ENCODE measurements at regions not wholly inside any gene's neighbourhood (a gene's known extent, or its start where the extent isn't known, plus 50 kb on each side); places are given as distances from the start of the nearest gene placed in this dataset.

GRCh38 chr5:92086059-92086811, 703.1 kb upstream of the ARRDC3 start:
- no peaks in the 10 kb centered on the region for H3K9me3 ChIP-seq
- no peak for ATAC-seq
- intact Hi-C loops (cut with DNase I): no loop called here
- no peaks in the 10 kb centered on the region for H3K4me1 ChIP-seq
- no peaks in the 10 kb centered on the region for H3K36me3 ChIP-seq
- H3K27ac ChIP-seq: no peak overlapping the region
- DNase-seq: no peak
- no peak overlapping the region for H3K4me3 ChIP-seq
- H3K27me3 ChIP-seq (ENCODE audit: low read depth): no peaks in the 10 kb centered on the region
- no peak for TF ChIP-seq CTCF (IDR thresholded peaks at IDR 0.05)

DNA sequence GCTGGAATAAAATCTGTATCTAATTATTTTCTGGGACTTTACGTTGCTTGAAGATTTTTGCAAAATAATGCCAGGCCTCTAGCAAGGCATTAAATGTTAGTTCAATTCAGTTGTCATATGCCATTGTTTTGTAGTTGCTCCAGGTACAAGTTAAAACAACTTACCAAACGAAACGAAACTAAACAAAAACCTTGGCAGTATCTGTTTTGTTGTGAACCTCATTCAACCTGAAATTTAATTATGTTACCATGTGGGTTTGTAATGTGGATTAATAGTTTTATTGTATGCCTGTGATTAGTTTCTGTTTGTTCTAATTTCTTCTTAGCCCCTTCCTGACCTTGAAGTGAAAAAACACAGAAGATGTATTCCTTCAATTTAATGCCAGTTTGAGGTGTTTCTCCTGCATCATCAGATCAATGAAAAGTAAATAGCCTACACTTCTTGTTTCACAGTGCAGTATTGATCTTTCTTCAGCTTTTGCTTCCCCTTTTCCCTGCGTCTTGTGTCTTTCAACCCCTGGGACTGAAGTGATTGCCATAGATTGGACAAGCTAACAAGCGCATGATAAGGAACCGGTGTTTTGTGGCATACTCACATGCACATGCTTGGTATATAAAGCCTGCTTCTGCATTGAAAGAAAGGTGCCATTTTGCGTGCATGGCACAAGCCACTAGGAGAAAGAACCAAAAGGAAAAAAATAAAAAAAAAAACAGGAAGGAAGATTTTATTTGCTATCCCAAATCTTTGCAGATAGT, 699.0 kb upstream of the ARRDC3 start:
- TF ChIP-seq CTCF (IDR thresholded peaks at IDR 0.05): no peak
- intact Hi-C loops (cut with DNase I): no loop called here
- DNase-seq: no peak

DNA sequence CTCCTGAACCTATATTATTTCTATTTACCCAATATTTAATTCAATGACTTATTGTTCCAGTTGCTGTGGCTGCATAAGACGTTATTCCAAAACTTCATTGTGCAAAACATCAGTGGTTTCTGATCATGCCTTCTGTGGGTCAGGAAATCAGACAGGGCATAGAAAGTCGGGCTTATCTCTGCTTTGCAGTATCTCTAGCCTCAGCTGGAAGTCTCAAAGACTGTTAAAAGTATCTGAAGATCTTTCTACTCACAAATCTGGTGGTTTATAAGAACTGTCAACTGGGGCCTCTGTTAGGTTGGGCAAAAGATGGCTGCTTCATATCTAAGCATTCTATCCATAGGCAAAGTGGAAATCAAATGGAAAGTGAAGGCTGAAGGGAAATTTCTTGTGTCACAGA, 687.7 kb upstream of the ARRDC3 start:
- DNase-seq: no peak
- Histone ChIP-seq H3K36me3 (no peaks in the 10 kb centered on the region), H3K27ac (no peak overlapping the region), H3K4me1 (no peaks in the 10 kb centered on the region), H3K27me3 (ENCODE audit: low read depth) (no peaks in the 10 kb centered on the region), H3K4me3 (no peak overlapping the region), H3K9me3 (no peaks in the 10 kb centered on the region)
- ATAC-seq: no peak
- no peak for TF ChIP-seq CTCF (IDR thresholded peaks at IDR 0.05)
- intact Hi-C loops (cut with DNase I): no loop called here

More for the DNA sequence above, 699.0 kb upstream of the ARRDC3 start:
- Histone ChIP-seq H3K27ac (no peak overlapping the region), H3K4me3 (no peak overlapping the region), H3K27me3 (ENCODE audit: low read depth) (no peaks in the 10 kb centered on the region), H3K9me3 (no peaks in the 10 kb centered on the region), H3K36me3 (no peaks in the 10 kb centered on the region), H3K4me1 (no peaks in the 10 kb centered on the region)
- ATAC-seq: no peak

GRCh38 chr5:92064993-92065392, 681.9 kb upstream of the ARRDC3 start:
- intact Hi-C loops (cut with DNase I): no loop called here
- Histone ChIP-seq H3K36me3 (no peaks in the 10 kb centered on the region), H3K27ac (no peak overlapping the region), H3K4me1 (no peaks in the 10 kb centered on the region), H3K4me3 (no peak overlapping the region), H3K27me3 (ENCODE audit: low read depth) (no peaks in the 10 kb centered on the region), H3K9me3 (no peaks in the 10 kb centered on the region)
- no peak for TF ChIP-seq CTCF (IDR thresholded peaks at IDR 0.05)
- DNase-seq (no peak), ATAC-seq (no peak)

DNA sequence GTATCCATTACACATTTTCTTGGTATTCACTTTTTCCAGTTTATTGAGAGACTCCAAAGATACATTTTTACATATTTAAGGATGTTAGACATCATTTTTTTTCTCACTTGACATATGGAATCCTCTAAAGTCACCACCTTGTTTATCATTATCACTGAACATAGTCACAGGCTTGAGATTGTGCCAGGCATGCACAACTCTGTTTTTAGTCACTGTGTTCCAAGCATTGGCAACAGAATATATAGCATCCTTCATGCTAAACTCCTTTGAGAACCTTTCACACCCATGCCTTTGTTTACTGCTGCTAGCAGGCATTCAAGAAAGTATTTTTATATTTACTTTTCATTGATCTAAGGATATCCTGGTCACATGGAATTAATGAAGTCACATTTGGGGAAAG, 668.6 kb upstream of the ARRDC3 start:
- no peaks in the 10 kb centered on the region for H3K36me3 ChIP-seq
- no peak for DNase-seq
- TF ChIP-seq CTCF (IDR thresholded peaks at IDR 0.05): no peak
- ATAC-seq: no peak
- H3K4me1 ChIP-seq: no peaks in the 10 kb centered on the region
- H3K4me3 ChIP-seq: no peak overlapping the region
- H3K27ac ChIP-seq: no peak overlapping the region
- intact Hi-C loops (cut with DNase I): no loop called here
- no peaks in the 10 kb centered on the region for H3K9me3 ChIP-seq
- no peaks in the 10 kb centered on the region for H3K27me3 ChIP-seq (ENCODE audit: low read depth)

Measured in lower lobe of right lung (tissue), 2 donors.